ENCODE measurements at regions not wholly inside any gene's neighbourhood (a gene's known extent, or its start where the extent isn't known, plus 50 kb on each side); places are given as distances from the start of the nearest gene placed in this dataset.
"Not testable (repeated sequence)": the region's sequence is repeated elsewhere in the genome, so short reads cannot be mapped to it uniquely, and the experiment has no call there.

DNA sequence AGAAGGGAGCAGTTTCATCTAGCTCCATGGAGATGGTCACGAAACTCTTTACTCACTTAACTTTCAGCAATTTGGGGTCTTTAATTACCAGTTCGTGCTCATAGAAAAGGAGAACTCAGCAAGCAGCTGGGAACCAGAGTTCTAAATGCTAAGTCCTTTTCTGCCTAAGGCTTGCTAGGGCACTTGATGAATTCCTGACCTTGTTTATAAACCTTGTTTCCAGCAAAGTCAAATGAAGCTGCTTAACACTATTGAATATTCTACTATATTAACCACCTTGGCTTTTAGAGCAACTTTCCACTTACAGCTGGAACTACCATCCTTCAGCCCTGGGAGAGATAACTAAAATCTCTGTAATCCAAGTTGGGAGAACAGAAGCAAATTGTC, 79.5 kb upstream of the TSC22D2 start:
- no peak for DNase-seq (ENCODE audit: low read depth in 2 of 2)

DNA sequence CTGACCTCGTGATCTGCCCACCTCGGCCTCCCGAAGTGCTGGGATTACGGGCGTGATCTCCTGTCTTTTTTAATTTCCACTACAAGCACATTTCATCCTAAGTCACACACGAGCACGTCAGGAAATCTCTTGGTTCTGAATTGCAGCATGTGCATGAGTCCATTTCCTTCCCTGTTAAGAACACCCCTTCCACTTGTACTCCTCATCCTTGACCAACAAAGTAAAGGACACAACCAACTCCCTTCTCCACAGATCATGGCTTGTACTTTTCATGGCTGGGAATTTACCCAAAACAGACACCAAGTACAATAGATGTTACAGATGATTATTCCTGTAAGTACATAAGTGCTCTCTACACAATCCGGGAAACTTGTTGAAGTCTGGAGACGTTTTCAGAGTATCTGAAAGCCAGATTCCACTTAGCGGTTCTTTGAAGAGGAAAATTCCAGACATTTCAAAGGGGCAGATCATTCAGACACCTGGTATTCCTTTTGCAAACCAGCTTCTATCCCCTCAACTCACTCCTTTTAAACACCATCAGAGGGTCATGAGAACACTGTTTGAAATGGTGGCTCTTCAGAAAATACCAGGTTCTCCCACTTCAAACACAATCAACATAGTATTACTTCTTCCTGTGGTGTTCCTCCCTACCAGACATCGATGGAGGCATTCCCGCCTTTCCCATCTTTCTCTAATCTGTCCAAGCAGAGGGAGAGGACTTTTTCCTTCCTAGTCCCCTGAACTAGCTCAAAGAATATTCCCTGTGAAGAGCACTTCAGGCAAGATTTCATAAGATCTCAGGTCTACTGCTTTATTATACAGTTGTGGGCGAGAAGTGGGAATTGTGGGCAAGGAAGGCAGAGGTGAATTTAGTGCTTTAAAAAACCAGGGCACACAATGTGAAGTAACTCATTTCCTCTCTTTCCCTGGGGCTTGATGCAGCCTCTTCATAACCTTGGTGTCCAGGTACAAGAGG, 80.1 kb upstream of the TSC22D2 start:
- DNase-seq (ENCODE audit: low read depth in 2 of 2): no peak

DNA sequence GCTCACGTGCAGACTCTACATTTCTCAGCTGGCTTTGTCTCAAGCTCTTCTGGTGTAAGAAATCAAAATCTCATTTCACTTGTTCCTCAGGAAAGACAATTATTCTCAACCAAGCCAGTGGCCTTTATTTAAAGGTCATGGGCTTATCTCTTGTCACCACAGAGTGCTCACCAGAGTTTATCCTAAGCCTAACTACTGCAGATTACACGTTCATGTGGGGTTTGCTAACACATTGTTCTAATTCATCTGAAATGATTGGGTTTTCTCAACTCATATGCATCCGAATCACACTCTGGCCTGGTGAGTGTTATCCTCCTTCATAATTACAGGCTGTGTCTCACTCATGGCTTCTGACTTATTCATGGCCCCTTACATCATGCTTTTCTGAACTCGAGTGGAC, 83.3 kb upstream of the TSC22D2 start:
- no peak for DNase-seq (ENCODE audit: low read depth in 2 of 2)

GRCh38 chr3:150324245-150324644, 83.9 kb upstream of the TSC22D2 start:
- DNase-seq (ENCODE audit: low read depth in 2 of 2): no peak

- DNase-seq (ENCODE audit: low read depth in 2 of 2): no peak
Observed at GRCh38 chr3:150323770-150324169, 84.3 kb upstream of the TSC22D2 start.

- not testable (repeated sequence) for DNase-seq (ENCODE audit: low read depth in 2 of 2)
Observed at GRCh38 chr3:150323091-150323490, 85.0 kb upstream of the TSC22D2 start.

DNA sequence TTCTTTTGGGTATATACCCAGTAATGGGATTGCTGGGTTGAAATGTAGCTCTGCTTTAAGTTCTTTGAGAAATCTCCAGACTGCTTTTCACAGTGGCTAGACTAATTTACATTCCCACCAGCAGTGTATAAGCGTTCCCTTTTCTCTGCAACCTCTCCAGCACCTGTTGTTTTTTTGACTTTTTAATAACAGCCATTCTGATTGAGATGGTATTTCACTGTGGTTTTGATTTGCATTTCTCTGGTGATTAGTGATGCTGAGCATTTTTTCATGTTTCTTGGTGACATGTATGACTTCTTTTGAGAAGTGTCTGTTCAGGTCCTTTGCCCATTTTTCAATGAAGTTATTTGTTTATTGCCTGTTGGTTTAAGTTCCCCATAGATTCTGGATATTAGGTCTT, 87.1 kb upstream of the TSC22D2 start:
- DNase-seq (ENCODE audit: low read depth in 2 of 2): not testable (repeated sequence)

GRCh38 chr3:150319900-150320299, 88.2 kb upstream of the TSC22D2 start:
- DNase-seq (ENCODE audit: low read depth in 2 of 2): peak; percentile 91 to 92

DNA sequence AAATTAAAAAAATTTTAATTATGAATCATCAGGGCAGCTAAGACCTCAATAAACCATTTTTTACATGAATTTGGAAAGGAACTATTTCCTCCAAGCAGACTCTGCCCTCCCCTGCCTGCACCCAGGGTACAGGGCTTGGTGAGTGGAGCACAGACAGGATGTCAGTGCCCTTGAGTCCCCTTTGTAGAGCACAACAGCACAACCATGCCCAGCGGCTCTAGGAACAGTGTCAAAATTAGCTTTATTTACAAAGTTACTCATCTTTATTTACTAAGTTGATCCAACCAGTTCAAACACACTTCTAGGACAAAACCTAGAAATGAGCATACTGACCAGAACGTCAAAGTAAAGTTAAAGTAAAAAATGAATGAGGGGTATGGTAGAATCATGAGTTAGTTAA, 90.6 kb upstream of the TSC22D2 start:
- no peak for DNase-seq (ENCODE audit: low read depth in 2 of 2)

DNA sequence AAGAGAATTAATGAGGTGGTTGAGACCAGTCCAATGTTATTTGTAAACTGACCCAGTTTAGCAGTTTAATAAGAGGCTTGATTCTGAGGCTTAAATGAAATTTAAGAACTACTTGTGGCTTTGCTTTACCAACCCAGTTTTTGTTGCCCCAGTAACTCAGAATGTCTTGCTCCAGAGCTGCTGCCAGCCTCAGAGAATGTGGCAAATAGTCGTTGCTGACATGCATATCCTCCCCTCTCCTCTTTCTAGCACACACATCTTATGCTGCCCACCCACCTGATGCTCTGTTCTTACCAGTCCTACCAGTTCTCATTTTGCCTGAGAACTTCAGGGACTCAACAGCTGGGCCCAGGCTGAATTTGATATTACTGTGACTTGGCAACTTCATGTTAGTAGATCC, 92.4 kb upstream of the TSC22D2 start:
- DNase-seq (ENCODE audit: low read depth in 2 of 2): no peak

DNA sequence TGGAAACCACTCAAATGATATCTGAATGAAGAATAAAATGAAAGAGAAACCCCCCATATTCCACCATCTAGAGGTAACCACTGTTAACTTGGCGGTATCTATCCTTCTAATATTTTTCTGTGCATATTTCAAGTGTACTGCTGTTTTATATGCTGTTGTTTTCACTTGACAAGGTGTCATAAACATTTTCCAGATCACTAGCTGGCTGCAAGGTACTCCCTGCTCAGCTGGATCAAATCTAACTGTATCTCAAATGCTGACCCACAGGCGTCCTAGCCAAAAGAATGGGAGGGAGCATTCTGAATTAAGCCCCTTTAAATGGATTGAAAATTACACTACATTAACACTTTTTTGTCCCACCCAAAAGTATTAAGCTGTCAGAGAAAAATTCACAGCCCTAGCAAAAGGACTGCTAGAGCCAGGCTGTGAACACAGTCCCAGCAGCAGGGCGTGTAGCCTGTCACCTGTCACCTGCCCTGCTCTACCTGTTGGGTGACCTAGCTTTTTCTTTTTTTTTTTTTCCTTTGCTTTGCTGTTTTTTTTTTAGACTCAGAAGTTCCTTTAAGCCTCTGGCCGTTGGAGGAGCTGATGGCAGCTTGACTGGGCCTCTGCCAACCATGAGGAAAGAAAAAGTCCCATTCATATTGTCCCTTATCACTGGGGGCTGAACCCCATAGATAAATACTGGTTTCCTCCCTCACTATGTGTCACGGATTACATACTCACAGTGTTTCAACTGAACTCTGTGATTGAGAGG, 93.7 kb upstream of the TSC22D2 start:
- DNase-seq (ENCODE audit: low read depth in 2 of 2): no peak

DNA sequence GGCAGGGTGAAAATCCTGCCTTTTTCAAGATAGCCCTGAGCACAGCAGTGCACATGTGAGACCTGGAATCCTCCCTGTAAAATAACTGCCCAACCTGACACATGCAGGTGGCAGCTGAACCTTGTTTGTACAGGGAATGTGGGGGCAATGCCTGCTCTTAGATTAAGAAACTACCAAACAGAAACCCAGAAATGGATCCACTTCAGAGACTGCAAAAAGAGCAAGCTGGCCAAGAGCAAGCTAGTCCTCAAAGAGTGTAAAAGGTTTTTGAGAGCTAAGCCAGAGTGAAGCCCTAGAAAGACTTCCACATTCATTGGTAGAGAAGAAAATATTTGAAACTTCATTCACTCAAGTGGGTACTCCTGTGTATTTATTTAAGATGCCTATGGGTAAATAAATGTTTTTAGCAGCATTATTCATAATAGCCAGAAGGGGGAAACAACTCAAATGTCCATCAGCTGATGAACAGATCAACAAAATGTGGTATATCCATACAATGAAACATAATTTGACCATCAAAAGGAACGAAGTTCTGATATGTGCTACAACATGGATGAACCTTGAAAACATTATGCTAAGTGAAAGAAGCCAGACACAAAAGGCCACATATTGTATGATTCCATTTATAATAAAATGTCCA, 96.0 kb upstream of the TSC22D2 start:
- no peak for DNase-seq (ENCODE audit: low read depth in 2 of 2)

- no peak for DNase-seq (ENCODE audit: low read depth in 2 of 2)
Observed at GRCh38 chr3:150311156-150311555, 96.9 kb upstream of the TSC22D2 start.

GRCh38 chr3:150309557-150309956, 98.5 kb upstream of the TSC22D2 start:
- peak; percentile 80 to 81 for DNase-seq (ENCODE audit: low read depth in 2 of 2)

GRCh38 chr3:150309257-150309542, 98.9 kb upstream of the TSC22D2 start:
- no peak for DNase-seq (ENCODE audit: low read depth in 2 of 2)

DNA sequence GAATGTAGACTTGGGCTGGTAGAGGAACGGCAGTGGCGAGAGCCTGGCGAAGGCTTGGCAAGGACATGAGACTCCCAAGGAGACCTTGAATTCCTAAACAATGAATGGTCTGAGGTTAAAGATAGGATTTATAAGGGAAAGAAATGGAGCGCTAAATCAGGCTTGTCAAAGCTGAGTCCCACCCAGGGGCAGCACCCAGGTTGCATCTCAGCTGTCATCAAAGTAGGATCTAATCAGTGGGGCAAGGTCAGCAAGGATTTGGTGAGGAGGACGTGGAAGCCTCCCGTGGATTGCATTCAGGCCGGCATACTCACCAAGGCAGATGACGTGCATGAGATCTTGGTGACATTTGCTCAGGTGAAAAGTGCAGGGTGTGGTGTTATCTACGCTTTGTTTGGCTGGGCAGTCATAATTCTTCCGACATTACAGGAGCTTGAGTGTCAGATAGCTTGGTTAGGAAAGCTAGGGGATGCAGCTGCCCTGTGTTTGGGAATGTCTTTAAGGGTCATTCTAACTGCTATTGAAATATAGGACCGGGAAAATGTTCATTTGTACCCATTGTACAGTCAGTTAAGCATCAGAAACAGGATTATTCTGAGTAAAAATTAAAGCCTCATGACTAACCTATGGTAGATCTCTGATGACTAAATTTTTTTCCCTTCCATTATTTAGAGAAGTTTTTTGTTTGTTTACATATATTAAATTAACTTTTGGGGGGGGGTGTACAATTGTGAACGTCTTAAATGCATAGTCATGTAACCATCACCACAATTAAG, 99.4 kb upstream of the TSC22D2 start:
- no peak for DNase-seq (ENCODE audit: low read depth in 2 of 2)

- DNase-seq (ENCODE audit: low read depth in 2 of 2): no peak
Observed at GRCh38 chr3:150308037-150308319, 100.1 kb upstream of the TSC22D2 start.

DNA sequence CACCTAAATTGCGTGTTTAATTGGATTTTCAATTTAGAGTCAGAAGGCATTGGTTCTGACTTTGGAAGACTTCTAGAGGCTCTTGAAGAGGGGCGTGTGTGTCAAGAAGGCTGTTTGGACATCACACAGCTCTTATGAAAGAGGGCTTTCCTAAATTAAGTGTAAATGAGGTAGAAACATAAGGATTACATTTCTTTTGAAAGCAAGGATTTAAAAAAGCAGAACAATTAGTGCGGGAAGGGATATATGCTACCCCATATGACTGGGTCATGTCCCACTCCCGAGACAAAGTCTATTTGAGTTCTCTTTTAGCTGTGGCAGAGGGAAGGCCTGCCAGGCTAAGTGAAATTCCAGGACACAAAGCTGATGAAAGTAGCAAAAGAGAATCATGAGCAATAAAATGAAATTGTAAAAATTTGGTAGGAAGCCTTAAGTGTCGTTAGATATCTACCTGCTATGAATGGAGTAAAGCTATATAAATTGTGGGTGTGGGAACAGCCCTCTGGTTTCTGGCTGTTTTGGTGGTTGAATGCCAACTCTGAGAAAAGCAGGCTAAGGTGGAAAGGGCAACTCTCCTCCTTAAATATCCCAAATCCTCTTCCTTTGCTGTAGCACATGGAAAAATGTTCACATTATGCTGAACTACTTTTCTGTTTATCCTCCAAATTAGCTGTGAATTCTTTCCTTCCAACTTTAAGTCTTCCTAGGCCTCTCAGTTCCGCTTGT, 100.6 kb upstream of the TSC22D2 start:
- DNase-seq (ENCODE audit: low read depth in 2 of 2): no peak

DNA sequence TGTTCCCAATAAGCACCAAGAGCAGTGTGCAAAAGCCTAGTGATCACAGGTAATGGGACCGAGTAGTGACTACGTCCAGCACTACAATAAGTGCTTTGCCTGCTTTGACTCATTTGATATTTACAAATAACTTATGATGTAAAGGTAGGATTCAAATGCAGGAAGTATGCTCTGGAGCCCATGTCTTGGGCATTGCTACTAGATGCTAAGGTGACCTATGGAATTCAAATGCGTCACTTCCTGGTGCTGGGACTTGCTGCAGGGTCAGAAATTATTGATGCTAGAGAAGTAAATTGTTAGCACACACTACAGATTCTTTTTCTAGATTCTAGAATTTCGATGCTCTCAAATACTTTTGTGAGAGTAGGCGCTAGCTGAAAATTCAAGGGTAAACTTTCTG, 101.2 kb upstream of the TSC22D2 start:
- DNase-seq (ENCODE audit: low read depth in 2 of 2): no peak

GRCh38 chr3:150306083-150306482, 102.0 kb upstream of the TSC22D2 start:
- DNase-seq (ENCODE audit: low read depth in 2 of 2): no peak

DNA sequence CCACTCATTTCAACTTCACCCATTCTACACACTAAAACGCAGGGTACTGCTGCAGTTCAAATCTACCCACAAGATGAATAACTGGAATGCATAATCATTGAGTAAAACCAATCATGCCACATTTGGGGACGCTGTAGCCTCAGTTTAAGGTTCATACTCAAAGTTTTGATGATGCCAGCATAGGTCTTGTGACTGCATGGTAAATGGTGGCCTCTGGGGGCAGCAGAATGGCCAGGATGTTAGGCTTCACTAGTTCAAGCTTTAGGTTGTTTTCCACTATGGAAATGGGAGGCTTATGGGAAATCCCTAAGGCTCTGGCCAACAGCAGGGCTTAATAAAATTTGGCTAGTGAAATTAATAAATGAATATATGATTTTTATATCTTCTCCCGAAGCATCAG, 104.3 kb upstream of the TSC22D2 start:
- DNase-seq (ENCODE audit: low read depth in 2 of 2): no peak

Measured in fibroblast of skin of left quadriceps (primary cell).